Astrocyte of the cerebellum (primary cell): ENCODE measurements at regions not wholly inside any gene's neighbourhood (a gene's known extent, or its start where the extent isn't known, plus 50 kb on each side); places are given as distances from the start of the nearest gene placed in this dataset.
A peak's percentile ranks its signal among the peaks of the same experiment; 100 is the strongest.

Experiments
- DNase-seq: peaks from one replicate; pipeline ENCODE4 v3.0.0-alpha.2; 2011; ENCODE audit warnings: low read depth
- H3K4me3 ChIP-seq: 2 replicates; pipeline ENCODE4 v1.5.1; 2011; ENCODE audit warnings: mild to moderate bottlenecking, low read depth, low read length, moderate library complexity
- in situ Hi-C: cut with HindIII; loops from 2 replicates; pipeline ENCODE4 v1.10.0; 2017; ENCODE audit warnings: low sequenced_read_pairs
- TF ChIP-seq, protein P1 (sequence below): IDR thresholded peaks from 2 replicates; pipeline ENCODE4 v1.5.1; 2012; ENCODE audit warnings: low read length, low read depth, moderate library complexity, mild to moderate bottlenecking; ENCODE audit errors: missing control alignments

DNA sequence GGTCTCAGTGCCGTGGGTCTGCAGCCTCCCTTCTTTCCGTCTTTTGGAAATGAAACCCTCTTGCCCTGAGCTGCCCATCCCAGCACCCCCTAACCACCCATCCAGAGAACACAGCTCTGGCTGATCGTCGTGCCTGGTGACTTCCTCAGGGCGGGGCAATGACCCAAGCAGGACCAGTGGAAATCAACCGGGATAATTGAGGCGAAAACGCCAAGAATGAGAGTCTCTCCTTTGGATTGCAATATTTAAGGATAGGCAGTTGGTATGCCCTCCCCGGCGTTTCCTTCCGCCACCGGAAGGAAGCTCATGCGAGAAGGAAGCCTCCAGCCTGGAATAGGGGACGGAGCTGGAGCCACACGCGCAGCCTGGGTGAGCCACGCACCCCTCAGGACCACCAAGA lies 73.7 kb upstream of the PFKP start:
- DNase-seq, result no peak
- in situ Hi-C loops, result no loop called here
- TF ChIP-seq, protein P1, sequence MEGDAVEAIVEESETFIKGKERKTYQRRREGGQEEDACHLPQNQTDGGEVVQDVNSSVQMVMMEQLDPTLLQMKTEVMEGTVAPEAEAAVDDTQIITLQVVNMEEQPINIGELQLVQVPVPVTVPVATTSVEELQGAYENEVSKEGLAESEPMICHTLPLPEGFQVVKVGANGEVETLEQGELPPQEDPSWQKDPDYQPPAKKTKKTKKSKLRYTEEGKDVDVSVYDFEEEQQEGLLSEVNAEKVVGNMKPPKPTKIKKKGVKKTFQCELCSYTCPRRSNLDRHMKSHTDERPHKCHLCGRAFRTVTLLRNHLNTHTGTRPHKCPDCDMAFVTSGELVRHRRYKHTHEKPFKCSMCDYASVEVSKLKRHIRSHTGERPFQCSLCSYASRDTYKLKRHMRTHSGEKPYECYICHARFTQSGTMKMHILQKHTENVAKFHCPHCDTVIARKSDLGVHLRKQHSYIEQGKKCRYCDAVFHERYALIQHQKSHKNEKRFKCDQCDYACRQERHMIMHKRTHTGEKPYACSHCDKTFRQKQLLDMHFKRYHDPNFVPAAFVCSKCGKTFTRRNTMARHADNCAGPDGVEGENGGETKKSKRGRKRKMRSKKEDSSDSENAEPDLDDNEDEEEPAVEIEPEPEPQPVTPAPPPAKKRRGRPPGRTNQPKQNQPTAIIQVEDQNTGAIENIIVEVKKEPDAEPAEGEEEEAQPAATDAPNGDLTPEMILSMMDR, result no peak
- H3K4me3 ChIP-seq, result no peak overlapping the region

DNA sequence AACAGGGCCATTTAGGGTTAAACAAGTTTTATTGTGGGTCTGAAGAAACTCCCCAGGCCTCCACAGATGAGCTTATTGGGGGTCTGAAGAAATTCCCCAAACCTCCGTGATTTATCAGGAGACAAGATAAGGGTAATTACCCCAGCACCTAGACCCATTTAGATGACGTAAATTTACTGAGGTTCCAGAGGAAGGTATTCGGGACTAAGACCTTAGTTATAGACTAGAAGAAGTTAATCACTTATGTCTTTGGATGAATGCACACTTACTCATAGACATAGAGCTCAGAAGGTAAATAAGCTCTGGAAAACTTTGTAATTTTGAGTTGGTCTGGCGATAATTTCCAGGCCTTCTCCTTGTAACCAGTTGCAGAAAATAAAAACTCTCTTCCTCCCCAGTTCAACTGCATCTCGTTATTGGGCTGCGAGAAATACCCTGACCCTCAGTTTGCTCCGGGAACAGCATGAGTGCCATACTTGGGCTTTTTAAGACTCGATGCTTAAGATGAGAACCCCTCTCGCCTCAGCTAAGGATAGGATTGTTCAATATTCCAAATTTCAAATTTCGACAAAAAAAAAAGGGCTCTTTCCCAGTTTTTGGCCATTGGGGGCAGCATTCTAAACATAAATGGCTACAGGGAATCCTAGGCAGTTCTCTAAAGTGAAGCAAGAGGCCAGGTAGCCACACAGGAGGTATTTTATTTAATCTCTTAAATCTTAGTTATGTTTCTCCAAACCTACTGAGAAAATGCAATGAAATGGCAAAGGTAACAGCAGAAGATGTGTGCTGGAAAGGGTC lies 74.7 kb upstream of the PFKP start:
- in situ Hi-C loops, result no loop called here
- no peak for DNase-seq
- H3K4me3 ChIP-seq, result no peak overlapping the region
- TF ChIP-seq, protein P1, result peak; percentile 22

DNA sequence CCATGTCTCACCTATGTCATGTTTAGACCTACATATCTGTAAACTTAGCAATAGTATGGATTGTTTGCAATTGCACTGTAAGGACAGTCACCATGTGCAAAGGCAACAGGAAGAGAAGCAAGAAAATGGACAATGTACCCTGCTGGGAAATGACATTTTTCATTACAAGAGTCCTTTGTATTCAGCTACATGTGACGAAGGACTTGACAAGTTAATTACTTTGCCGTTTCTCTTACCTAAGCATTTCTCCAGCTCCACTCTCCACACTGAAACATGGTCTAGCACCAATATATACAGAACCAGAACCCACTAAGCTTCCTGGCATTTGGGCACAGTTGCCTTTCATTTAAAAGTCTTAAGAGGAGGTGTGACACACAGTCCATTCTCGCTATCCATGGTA lies 76.6 kb upstream of the PFKP start:
- DNase-seq, result no peak
- in situ Hi-C loops, result no loop called here
- TF ChIP-seq, protein P1, result no peak

DNA sequence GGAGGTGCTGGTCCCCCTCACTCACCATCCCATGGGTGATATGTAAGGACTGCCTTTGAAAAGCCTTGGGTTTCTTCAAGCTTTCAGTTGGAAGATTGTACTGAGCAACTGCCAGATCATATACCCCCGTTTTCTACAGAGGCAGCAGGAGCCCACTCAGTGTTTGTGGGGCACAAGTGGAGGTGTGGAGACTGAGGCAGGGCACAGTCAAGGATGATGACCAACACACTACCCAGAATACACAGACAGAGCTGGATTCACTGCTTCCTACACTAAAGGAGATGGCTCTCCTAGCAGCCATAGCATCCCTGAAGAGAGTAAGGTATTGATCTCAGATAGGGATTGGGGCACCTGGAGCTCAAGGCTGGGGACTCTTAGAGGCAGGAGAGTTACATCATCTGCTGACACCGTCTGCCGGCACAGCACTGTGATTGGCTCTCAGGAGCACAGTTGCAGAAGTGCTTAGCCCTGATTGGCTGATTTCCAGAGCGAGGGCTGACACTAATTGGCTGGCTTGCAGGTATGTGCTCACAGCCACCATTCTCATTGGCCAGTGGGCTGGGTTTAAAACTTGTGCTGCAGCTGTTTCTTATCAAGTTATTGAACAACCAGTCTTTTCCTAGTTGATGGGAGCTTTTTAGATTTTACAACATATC lies 77.9 kb upstream of the PFKP start:
- in situ Hi-C loops, result no loop called here
- H3K4me3 ChIP-seq, result no peak overlapping the region
- no peak for DNase-seq
- TF ChIP-seq, protein P1, result no peak

More for the DNA sequence above, 76.6 kb upstream of the PFKP start:
- no peak overlapping the region for H3K4me3 ChIP-seq

DNA sequence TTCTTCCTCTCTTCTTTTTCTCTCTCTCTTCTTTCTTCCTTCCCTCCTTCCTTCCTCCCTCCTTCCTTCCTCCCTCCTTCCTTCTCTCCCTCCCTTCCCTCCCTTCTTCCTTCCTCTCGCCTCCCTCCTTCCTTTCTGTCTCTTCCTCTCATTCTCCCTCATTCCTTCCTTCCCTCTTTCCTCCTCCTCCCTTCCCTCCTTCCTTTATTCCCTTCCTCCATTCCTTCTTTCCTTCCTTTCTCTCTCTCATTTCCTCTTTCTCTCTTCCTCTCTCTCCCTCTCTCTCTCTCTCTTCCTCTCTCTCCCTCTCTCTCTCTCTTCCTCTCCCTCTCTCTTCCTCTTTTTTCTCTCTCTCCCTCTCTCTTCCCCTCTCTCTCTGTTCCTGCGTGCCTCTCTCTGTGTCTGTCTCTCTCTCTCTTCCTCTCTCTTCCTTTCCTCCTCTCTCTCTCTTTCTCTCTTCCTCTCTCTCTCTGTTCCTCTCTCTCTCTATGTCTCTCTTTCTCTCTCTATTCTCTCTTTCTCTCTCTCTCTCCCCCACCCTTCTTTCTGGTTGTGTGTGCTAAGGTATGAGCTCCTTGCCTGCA lies 80.1 kb upstream of the PFKP start:
- in situ Hi-C loops, result no loop called here
- TF ChIP-seq, protein P1, result no peak
- no peak overlapping the region for H3K4me3 ChIP-seq

DNA sequence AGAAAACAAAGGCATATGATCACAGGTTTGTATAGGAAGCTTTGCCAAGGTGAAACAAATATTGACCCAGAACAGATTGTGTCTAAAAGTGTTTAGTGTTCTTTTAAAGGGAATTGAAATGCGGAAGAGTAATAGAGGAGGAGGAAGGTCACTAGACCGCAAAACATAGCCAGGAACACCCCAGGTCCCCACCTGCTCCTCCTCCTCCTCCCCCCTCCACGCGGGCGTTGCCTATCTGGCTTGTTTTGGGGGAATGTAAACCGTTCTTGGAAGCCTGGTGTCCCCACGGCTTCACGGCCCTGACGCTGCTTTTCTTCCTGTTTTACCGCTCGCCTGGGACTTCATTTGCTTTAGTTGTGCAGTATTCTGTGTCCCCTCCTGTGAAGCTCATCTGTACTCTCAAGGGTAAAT lies 81.0 kb upstream of the PFKP start:
- DNase-seq, result no peak
- no peak overlapping the region for H3K4me3 ChIP-seq

More for the DNA sequence above, 80.1 kb upstream of the PFKP start:
- no peak for DNase-seq

More for the DNA sequence above, 81.0 kb upstream of the PFKP start:
- in situ Hi-C loops, result no loop called here
- TF ChIP-seq, protein P1, result no peak
